NCI-H187 (cell line): ENCODE measurements at regions not wholly inside any gene's neighbourhood (a gene's known extent, or its start where the extent isn't known, plus 50 kb on each side); places are given as distances from the start of the nearest gene placed in this dataset.

Experiments
- DNase-seq, 2 experiments: peaks; one replicate each; lab custom pipeline; 2025; lab: John Stamatoyannopoulos, UW

- DNase-seq: no peak
These were observed 308.5 kb downstream of the PLK2 start for GRCh38 chr5:58151414-58151813.

DNA sequence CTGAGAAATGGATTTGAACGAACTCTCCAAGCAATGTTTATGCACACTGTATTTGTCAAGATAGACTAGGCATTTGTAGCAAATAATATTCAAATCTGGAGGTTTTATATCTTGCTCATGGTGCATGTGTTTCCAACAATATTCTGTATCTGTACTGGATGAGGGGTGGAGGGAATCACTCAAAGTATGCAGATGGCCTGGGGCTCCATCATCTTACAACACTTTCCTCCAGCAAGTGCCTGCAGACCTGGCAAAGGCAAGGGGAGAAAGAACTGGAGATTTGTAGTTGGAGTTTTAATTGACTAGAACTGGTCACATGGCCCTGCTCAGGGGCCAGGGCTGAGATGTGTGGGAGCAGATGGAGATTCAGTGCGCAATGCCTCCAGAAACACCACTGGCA is 309.0 kb downstream of the PLK2 start:
- no peak for DNase-seq

DNA sequence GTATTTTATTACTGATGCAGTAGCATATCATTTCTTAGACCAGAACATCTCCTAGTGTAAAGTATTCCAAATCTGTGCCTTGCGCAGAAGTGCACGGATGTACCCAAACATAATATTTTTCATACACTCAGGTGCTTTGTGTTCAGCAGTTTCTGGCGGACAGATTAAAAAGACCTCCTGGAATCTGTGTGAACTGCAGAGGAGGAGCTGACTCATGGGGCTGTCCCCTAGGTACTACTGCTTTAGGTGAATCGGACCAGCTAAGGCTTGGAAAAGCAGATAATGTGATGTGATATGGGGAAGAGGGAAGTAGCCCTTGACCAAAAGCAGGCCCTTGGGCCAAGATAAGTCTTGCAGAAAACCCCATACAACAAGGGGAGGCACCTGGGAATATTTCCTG is 310.1 kb downstream of the PLK2 start:
- DNase-seq: no peak

DNA sequence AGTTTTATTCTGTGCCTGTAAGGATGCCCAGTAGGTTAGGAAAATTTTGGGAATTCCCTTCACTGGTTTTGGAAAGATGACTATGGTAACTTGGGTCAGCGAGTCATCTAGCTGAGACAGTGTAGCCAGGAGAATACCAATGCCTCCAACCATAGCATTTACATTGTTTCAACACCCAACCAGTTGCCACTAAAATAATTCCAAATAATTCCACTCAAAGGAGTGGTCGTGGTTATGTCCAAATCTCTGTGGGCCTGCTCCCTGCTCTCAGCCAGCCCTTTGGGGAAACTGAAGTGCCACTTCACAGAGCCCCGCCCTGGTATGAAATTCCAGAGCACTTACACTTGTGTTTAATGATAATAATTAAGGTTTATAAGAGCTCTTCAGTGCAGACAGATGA is 310.5 kb downstream of the PLK2 start:
- no peak for DNase-seq

GRCh38 chr5:58148254-58148775 is 311.6 kb downstream of the PLK2 start:
- DNase-seq: no peak

- no peak for DNase-seq
These were observed 314.4 kb downstream of the PLK2 start for GRCh38 chr5:58145397-58145934.

- no peak for DNase-seq
These were observed 316.2 kb downstream of the PLK2 start for GRCh38 chr5:58143727-58144126.

GRCh38 chr5:58143181-58143580 is 316.7 kb downstream of the PLK2 start:
- DNase-seq: no peak

DNA sequence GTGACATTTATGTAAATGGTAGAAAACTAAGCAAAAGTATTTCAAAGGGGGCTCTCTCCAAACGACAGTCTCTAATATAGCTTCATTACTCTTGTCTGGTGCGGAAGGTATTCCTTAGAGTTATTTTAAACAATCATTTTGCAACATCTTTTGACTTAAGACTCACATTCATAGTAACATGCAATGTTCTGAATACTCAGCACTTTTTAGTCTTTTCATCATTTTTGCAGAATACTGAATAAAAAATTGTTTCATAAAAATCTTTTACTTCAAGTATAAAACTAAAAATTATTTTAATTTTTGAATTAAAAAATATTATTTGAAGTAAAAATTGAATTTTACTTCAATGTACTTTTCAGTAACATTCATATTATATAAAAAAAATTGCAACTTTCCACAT is 321.1 kb downstream of the PLK2 start:
- no peak for DNase-seq

GRCh38 chr5:58136406-58136805 is 323.5 kb downstream of the PLK2 start:
- no peak for DNase-seq

DNA sequence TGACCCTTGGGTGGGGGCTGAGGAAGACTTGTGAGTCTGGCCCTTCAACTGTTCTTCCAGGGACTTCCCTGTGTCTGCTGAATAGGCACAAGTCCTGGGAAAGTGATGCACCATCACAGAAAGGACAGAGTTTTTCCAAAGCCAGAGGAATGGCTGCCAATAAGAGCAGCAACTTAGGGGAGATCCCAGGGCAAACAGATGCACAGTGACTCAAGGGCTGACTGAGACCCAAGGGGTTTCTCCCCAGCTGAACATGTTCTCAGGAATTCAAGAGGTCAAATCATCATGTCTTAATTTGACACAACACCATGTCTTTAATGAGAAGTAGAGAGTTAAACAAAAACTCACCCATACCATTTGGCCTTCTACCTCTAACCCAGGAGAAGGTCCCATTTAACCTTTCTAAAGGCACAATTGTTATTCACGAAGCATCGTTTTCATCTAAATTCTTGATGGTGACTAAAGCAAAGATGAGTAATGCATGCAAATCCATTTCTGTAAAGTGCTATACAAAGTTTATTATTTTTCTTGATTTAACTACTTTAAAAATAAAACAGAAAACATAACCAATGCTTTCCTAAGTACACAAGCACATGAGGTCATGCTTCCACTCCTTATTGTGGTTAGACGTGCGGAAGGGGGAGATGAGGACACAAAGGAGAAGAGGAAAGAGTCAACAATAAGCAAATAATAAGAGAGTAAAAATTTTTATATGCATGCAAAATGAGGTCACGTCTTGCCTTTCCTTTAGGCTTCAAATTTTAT is 324.1 kb downstream of the PLK2 start:
- no peak for DNase-seq

DNA sequence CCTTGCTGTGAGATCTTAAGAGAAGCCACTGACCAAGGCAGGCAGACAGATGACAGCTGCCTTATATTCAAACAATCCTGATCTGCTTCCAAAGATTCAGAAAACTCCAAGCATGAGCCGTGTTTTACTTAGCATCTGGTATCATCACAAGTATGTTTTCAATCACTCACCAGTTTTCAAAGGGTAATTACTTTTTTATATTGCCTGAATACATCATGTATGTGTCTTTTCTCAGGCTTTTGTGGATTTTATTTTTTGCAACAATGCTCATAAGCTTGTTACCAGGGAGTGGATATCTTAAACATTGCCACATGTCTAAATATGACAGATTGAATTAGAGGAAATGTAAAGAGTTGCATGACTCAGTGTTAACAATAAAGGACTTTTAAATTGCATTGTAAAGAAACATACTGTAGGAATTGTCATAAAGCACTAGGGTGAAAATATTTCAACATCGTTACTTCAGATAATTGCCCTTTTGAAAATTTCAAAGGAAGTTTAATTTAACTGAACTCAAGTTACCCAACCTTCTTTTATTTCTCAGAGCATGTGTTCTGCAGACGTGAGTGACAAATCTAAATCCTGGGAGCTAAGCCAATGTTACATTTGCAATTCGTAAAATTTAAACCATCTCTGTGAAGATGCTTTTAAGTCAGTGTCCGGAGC is 326.1 kb downstream of the PLK2 start:
- no peak for DNase-seq

- DNase-seq: no peak
These were observed 326.7 kb downstream of the PLK2 start for GRCh38 chr5:58133216-58133615.

DNA sequence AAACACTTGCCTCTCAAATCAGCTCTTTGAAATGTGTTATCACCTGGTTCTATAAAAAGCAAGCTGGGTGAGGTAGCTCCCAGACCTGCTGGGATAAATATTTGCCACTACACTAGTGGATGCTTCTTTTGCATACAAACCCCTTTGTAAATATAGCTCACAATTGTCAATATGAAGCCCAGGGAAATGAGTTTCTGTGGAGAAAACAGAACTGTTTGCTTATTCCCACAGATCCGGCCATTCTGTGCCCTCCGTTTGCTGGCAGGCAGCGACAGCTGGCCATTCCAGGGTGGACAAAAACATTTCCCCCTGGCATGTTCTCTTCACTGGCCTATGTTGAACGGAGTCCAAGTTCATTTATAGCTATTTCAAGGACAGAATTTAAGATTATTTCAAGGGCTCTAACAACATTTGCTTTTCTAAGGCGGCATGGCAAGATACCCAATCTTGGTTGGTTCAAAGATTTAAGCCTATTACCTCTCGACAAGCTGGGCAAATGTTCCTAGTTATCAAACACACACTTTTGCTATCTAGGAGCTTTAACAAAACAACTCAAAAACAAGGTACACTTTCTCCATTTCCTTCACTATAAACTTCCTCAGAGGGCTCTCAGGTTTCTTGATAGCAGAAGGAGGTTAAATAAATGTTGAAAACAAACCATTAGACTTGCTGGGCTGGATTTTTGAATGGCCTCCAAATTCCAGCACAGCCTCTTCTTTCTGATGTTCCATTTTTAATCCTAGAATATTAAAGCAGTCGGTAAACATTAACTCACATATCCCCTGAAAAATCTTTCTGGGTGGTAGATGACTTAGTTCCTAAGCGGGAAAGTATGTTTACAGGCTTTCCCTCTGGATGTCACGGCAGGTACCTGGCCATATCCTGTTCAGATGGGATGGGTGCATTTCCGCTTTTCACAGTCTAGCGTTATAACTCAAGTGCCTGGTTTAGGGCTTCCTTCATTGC is 332.3 kb downstream of the PLK2 start:
- DNase-seq: no peak

DNA sequence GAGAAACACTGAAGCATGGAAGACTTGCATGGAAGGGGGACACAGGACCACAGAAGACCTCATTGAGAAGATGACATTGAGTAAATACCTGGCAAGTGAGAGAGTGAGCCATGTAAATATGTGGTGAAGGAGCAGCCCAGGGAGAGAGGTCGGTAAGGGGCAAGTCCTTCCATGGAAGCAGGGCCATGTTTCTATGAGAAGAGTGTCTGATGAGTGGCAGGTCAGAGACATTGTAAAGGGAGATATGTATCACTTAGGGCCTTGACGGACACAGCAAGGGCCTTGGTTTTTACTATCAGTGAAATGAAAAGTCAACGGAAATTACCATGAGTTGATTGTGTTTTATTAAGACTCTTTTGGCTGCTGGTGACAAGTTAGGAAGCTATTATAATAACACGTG is 336.4 kb downstream of the PLK2 start:
- no peak for DNase-seq

DNA sequence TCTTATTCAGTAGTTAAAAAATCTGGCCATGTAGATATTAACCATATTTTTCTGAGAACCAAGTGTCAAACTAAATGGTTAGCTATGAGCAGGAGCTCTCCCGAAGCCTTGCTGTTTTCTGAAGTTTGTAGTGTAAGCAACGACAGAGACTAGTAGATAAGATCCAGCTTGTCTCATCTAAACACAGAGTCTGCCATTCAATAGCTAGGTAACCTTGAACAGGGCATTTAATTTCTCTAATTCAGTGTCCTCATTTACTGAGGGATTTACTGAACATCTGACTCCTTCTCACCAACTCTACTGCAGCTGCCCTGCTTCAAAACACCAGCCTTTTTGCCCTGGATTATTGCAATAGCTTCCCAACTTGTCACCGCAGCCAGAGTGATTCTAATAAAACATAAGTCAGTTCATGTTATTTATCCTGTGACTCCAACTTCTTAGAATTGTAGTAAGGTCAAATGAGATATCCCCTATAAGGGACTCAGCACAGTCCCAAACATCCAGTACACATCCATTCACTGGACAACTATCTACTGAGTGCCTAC is 337.0 kb downstream of the PLK2 start:
- no peak for DNase-seq

GRCh38 chr5:58122157-58122556 is 337.7 kb downstream of the PLK2 start:
- no peak for DNase-seq

DNA sequence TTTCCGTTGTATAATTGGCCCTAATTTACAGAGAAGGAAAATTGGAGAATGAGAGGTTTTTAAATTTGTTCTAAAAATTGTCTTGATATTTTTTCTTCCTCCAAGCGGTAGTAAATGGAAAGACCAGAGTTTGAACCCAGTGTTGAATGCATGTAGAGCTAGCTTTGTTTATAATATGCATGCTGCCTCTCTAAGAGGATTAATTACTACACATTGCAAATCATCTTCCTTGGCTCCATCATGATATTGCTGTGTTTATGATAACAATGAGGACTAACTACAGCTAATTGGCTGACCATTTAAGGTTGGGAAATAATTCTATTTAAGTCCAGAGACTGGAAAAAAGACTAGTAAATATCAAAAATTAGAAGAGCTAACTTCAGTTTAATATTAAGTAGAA is 338.5 kb downstream of the PLK2 start:
- DNase-seq: no peak

GRCh38 chr5:58117542-58117941 is 342.3 kb downstream of the PLK2 start:
- DNase-seq: no peak

DNA sequence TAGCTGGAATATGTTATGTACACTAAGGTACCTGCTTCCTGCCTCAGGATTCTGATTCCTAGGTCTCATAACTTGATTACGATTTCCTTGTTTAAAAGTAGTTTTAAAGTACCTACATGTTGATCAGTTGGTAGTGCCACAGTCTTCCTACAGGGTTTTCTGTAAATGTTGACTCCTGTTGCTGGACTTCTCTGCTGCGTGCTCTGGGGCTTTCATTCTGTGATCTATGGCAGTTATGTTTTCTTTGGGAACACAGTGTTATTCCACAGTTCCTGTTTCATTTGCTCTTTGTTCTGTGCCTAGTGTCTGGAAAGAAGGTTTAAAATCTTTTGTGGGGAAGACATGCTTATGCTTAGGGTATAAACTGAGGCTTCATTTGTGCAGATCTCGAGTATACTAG is 343.5 kb downstream of the PLK2 start:
- no peak for DNase-seq

DNA sequence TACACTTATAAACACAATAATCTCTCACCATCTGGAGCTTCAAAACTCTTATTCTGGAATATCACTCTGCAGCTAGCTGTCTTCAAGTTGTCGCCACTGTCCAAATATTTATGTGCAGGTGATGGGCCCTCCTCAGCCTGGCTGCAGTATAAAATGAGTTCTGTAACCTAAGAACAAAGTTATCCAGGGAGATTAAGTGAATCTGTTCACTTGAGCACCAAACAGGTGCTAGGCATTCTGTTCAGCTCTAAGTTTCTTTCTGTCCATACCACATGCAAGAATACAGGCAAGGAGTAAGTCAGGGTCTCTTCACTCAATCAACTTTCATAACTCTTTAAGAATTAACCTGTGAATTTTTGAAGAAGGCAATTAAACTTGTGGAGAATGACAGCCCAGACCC is 344.1 kb downstream of the PLK2 start:
- DNase-seq: no peak

DNA sequence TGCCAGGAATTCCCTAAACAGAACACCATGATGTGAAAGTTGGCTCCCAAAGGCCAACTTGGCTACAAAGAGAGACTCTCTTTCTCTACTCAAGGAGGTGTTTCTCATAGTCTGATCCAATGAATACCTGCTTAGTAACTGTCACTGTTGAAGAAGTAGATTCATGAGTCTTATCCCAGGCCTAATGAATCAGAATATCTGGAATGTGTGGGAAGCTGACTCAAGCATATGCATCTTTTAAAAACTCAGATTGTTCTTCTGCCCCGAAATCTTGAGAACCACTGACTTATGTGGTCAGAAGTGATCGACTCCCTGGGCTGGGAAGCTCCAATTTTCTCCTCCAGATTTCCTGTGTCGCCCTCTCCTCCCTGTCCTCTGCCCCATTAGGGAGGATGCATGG is 345.6 kb downstream of the PLK2 start:
- no peak for DNase-seq
